ENCODE measurements at regions not wholly inside any gene's neighbourhood (a gene's known extent, or its start where the extent isn't known, plus 50 kb on each side); places are given as distances from the start of the nearest gene placed in this dataset.

DNA sequence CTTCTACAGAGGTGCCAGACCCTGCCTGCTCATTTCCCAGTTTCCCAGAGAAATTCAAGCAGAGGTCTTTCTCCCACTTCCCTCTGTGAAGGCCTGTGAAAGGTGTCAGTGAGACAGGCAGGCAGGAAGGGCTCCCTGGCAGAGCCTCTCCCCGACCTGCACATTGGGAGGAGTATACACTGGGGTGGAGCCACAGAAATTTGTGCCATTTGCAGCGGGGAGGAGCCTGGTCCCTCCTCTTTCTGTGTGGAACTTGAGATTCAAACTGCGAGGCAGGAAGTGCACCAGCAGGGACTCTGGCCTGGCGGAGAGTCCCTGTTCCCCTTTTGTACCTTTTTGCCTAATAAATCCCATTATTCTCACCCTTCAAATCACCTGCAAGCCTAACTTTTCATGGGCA is 54.6 kb upstream of the OPN4 start:
- DNase-seq (ENCODE audit: low spot score) (no peak), ATAC-seq (ENCODE audit: low FRiP score) (no peak)
- TF ChIP-seq, protein P1, sequence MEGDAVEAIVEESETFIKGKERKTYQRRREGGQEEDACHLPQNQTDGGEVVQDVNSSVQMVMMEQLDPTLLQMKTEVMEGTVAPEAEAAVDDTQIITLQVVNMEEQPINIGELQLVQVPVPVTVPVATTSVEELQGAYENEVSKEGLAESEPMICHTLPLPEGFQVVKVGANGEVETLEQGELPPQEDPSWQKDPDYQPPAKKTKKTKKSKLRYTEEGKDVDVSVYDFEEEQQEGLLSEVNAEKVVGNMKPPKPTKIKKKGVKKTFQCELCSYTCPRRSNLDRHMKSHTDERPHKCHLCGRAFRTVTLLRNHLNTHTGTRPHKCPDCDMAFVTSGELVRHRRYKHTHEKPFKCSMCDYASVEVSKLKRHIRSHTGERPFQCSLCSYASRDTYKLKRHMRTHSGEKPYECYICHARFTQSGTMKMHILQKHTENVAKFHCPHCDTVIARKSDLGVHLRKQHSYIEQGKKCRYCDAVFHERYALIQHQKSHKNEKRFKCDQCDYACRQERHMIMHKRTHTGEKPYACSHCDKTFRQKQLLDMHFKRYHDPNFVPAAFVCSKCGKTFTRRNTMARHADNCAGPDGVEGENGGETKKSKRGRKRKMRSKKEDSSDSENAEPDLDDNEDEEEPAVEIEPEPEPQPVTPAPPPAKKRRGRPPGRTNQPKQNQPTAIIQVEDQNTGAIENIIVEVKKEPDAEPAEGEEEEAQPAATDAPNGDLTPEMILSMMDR (IDR thresholded peaks at IDR 0.05), result no peak

DNA sequence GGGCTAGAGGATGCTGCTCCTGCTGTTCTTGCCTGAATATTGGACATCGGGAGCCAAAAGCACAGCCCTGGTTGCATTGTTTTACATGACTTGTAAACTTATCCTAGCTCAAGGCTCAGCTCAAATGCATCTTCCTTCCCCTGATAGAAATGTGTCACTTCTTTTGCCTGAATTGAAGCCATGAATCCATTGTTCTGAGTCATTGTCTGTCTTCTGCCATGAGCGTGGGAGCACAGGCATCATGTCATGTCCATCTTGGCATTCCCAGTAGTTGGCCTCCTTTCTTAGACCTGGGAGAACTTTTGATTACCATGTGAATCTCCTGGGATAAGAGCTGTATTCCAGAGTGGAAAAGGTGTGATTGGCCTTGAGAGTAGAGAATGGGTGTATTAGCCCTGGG is 54.1 kb upstream of the OPN4 start:
- DNase-seq (ENCODE audit: low spot score) (no peak), ATAC-seq (ENCODE audit: low FRiP score) (no peak)
- TF ChIP-seq, protein P1 (IDR thresholded peaks at IDR 0.05), result no peak

DNA sequence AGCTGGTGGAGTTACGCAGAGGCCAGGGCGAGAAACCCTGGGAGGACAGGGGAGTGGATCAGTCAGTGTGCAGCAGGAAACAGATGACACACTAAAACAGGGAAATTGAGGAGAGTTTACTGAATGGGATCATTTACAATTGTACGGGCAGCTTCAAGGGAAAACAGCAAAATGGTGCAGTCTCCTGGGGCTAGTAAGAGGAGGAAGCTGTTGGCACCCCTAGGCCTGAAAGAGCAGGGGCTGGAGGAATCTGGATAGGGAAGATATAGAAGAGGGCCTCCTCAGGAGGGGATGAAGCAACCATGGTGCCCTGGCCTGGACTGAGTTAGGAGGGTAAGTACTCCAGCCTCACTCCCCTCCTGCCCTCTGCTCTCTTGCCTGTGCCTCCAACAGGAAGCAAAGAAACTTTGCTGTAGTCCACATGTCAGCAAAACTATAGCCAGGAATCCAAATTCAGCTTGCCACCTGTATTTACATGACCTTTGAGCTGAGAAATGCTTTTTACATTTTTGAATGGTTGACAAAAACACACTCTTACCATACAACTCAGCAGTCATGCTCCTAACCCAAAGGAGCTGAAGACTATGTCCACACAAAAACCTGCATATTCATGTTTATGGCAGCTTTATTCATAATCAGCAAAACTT is 52.3 kb upstream of the OPN4 start:
- TF ChIP-seq, protein P1 (IDR thresholded peaks at IDR 0.05), result no peak
- DNase-seq (ENCODE audit: low spot score) (no peak), ATAC-seq (ENCODE audit: low FRiP score) (no peak)

DNA sequence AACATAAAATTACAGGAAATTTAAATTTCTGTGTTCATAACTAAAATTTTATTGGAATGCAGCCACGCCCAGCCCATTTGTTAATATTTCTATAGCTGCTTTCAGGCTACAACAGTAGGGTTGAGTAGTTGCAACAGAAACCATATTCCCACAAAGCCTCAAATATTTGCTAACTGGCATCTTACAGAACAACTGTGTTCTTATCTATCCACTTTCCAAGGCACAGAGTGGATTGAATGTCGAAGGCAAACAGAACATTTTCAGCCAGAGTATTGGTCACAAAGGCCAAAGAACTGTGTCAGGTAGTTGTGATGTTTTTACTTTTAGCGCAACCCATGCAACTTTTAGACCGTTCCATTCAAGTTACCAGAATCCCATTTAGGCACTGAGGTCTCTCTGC is 51.1 kb upstream of the OPN4 start:
- TF ChIP-seq, protein P1 (IDR thresholded peaks at IDR 0.05), result no peak
- no peak for DNase-seq (ENCODE audit: low spot score)
- ATAC-seq (ENCODE audit: low FRiP score), result no peak
